Testis (tissue), 2 donors: ENCODE measurements at regions not wholly inside any gene's neighbourhood (a gene's known extent, or its start where the extent isn't known, plus 50 kb on each side); places are given as distances from the start of the nearest gene placed in this dataset.

Experiments used
- DNase-seq: peaks from one replicate; pipeline ENCODE4 v3.0.0-alpha.2; 2019
- H3K27ac ChIP-seq, 2 donors: fragments of 200-600 bp; sonication (generic); one replicate each; pipeline ENCODE4 v1.5.1; 2019
- H3K27me3 ChIP-seq: fragments of 200-600 bp; sonication (generic); one replicate; pipeline ENCODE4 v1.5.1; 2019
- H3K36me3 ChIP-seq: fragments of 200-600 bp; sonication (generic); one replicate; pipeline ENCODE4 v1.5.1; 2017; ENCODE audit warnings: low read depth; ENCODE audit errors: missing control alignments
- H3K4me1 ChIP-seq: fragments of 200-600 bp; sonication (generic); one replicate; pipeline ENCODE4 v1.5.1; 2019
- H3K4me3 ChIP-seq, 2 donors: fragments of 200-600 bp; sonication (generic); one replicate each; pipeline ENCODE4 v1.5.1; 2017 to 2019
- H3K9me3 ChIP-seq: fragments of 200-600 bp; sonication (generic); one replicate; pipeline ENCODE4 v1.5.1; 2017
- POLR2A ChIP-seq: fragments of 450-650 bp; IDR thresholded peaks from one replicate; pipeline ENCODE4 v1.6.1; 2017; ENCODE audit warnings: antibody characterized with exemption, mild to moderate bottlenecking, moderate library complexity
- WGBS, 2 donors: methylation state at CpG; one replicate each; pipeline ENCODE4 v1.1.5; 2018; 5-methylcytosine and 5-hydroxymethylcytosine counted together
- intact Hi-C: fragments of 100-400 bp; cut with DNase I; formaldehyde crosslinking; loops from one replicate; pipeline ENCODE4 v1.15.1; 2023; ENCODE audit warnings: low total_unique reads
- TF ChIP-seq, protein P1 (sequence below), 3 experiments: fragments of 450-650 bp in 2 of 3; fragments of 200-600 bp in 1 of 3; sonication (generic) in 1 of 3; IDR thresholded peaks; one replicate each; pipeline ENCODE4 v1.5.1; 2016 to 2019; ENCODE audit warnings: antibody characterized with exemption in 3 of 3, mild to moderate bottlenecking in 2 of 3, moderate library complexity in 1 of 3

GRCh38 chr4:138716559-138717335 lies 298.8 kb upstream of the NOCT start:
- Histone ChIP-seq H3K4me3 (no peak overlapping the region), H3K9me3 (no peaks in the 10 kb centered on the region), H3K27ac (no peak overlapping the region), H3K36me3 (no peaks in the 10 kb centered on the region), H3K4me1 (no peaks in the 10 kb centered on the region), H3K27me3 (no peaks in the 10 kb centered on the region)
- 82 to 86% methylated on average over 9 of the region's 9 CpGs for WGBS, 2 donors
- intact Hi-C loops, result no loop called here
- TF ChIP-seq POLR2A, result no peak
- TF ChIP-seq, protein P1, sequence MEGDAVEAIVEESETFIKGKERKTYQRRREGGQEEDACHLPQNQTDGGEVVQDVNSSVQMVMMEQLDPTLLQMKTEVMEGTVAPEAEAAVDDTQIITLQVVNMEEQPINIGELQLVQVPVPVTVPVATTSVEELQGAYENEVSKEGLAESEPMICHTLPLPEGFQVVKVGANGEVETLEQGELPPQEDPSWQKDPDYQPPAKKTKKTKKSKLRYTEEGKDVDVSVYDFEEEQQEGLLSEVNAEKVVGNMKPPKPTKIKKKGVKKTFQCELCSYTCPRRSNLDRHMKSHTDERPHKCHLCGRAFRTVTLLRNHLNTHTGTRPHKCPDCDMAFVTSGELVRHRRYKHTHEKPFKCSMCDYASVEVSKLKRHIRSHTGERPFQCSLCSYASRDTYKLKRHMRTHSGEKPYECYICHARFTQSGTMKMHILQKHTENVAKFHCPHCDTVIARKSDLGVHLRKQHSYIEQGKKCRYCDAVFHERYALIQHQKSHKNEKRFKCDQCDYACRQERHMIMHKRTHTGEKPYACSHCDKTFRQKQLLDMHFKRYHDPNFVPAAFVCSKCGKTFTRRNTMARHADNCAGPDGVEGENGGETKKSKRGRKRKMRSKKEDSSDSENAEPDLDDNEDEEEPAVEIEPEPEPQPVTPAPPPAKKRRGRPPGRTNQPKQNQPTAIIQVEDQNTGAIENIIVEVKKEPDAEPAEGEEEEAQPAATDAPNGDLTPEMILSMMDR (IDR thresholded peaks at IDR 0.05), result no peak
- no peak for DNase-seq

DNA sequence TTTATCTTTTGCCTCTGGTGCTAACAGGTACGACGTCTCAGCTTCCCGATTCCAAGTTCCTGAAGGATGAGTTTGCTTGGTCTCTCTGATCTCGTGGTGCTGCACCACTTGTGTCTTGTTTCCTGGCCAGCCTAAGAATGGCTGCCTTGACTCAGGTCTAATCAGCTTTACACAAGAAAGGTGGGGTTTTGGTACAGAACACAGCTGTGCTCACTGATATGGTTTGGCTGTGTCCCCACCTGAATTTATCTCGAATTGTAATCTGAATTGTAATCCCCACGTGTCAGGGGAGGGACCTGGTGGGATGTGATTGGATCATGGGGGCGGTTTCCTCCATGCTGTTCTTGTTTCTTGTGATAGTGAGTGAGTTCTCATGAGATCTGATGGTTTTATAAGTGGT lies 305.3 kb upstream of the NOCT start:
- intact Hi-C loops, result no loop called here
- H3K9me3 ChIP-seq, result no peaks in the 10 kb centered on the region

GRCh38 chr4:138709859-138710258 lies 305.7 kb upstream of the NOCT start:
- Histone ChIP-seq H3K4me3 (no peak overlapping the region), H3K27ac (no peak overlapping the region), H3K9me3 (no peaks in the 10 kb centered on the region), H3K27me3 (no peaks in the 10 kb centered on the region), H3K36me3 (no peaks in the 10 kb centered on the region), H3K4me1 (no peaks in the 10 kb centered on the region)
- intact Hi-C loops, result no loop called here
- 65 to 91% methylated on average over 3 of the region's 3 CpGs for WGBS, 2 donors
- TF ChIP-seq, protein P1 (IDR thresholded peaks at IDR 0.05), result no peak
- no peak for TF ChIP-seq POLR2A
- DNase-seq, result no peak

More for the DNA sequence above, 305.3 kb upstream of the NOCT start:
- no peak for DNase-seq
- Histone ChIP-seq H3K27ac (no peak overlapping the region), H3K36me3 (no peaks in the 10 kb centered on the region), H3K4me1 (no peaks in the 10 kb centered on the region), H3K4me3 (no peak overlapping the region), H3K27me3 (no peaks in the 10 kb centered on the region)
- no peak for TF ChIP-seq POLR2A
- TF ChIP-seq, protein P1 (IDR thresholded peaks at IDR 0.05), result no peak
- 89 to 90% methylated on average over 7 of the region's 7 CpGs for WGBS, 2 donors

DNA sequence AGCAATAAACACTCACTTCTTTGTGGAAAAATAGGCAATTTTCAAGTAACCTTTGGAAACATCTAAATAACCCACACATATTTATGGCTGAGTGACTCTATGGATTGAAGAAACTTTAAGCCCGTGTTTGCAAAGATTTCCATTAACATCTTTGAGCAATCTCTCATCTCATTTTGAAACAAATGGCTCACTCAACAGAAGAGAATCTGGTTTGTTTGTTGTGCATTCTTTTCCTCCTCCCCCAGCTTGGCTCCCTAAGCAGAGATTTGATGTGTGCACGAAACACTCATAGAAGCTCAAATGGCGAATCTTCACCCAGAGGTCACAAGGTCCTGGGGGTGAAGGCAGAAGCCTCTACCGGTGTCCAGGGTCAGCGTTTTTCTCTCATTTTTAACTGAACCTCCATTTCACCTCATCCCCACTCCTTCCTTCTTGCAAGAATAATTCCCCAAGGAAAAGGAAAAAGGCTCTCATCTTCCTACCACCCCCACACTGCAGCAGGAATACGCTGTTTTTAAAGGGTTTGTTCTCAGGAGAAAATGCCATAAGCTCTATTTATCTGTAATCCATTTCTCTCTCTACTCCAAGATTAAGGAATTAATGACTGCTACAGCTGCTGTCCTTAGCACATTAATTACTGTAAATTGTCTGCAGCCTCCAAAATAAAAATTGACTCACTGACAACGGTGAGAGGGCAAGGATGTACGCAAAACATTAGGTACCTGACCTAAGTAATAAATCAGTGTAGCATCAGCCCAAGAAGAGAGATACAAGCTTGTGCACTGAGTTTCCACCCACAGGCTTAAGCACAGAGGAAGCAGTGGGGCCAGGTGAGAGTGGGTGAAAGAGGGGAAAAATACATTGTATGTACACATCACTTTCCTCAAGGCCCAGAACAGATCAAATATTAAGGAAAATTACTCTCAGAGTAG lies 307.6 kb upstream of the NOCT start:
- no peak for DNase-seq
- Histone ChIP-seq H3K9me3 (no peaks in the 10 kb centered on the region), H3K27me3 (no peaks in the 10 kb centered on the region), H3K27ac (no peak overlapping the region), H3K4me3 (no peak overlapping the region), H3K36me3 (no peaks in the 10 kb centered on the region), H3K4me1 (no peaks in the 10 kb centered on the region)
- TF ChIP-seq POLR2A, result no peak
- TF ChIP-seq, protein P1 (IDR thresholded peaks at IDR 0.05), result no peak
- intact Hi-C loops, result no loop called here
- 43 to 48% methylated on average over 8 of the region's 8 CpGs for WGBS, 2 donors
